Stomach (tissue), 4 donors: ENCODE measurements at regions not wholly inside any gene's neighbourhood (a gene's known extent, or its start where the extent isn't known, plus 50 kb on each side); places are given as distances from the start of the nearest gene placed in this dataset.

Experiments used
- CTCF ChIP-seq, 7 experiments: fragments of 450-650 bp in 4 of 7; fragments of 200-600 bp in 3 of 7; sonication (generic) in 3 of 7; IDR thresholded peaks; one replicate each; pipeline ENCODE4 v1.5.1; 2016 to 2019; ENCODE audit warnings: antibody characterized with exemption in 7 of 7, control low read depth in 2 of 7, mild to moderate bottlenecking in 1 of 7
- EP300 ChIP-seq: sonication (generic); formaldehyde crosslinking; IDR thresholded peaks from one replicate; pipeline ENCODE4 v1.6.1; 2017; ENCODE audit warnings: antibody characterized with exemption
- POLR2A ChIP-seq, 4 donors: fragments of 450-650 bp; IDR thresholded peaks; one replicate each; pipeline ENCODE4 v1.6.1; 2016; ENCODE audit warnings: antibody characterized with exemption in 4 of 4, control low read depth in 2 of 4, mild to moderate bottlenecking in 1 of 4, moderate library complexity in 1 of 4
- POLR2AphosphoS5 ChIP-seq, 3 donors: sonication (generic); formaldehyde crosslinking; IDR thresholded peaks; one replicate each; pipeline ENCODE4 v1.6.1; 2016; ENCODE audit warnings: antibody characterized with exemption in 3 of 3

DNA sequence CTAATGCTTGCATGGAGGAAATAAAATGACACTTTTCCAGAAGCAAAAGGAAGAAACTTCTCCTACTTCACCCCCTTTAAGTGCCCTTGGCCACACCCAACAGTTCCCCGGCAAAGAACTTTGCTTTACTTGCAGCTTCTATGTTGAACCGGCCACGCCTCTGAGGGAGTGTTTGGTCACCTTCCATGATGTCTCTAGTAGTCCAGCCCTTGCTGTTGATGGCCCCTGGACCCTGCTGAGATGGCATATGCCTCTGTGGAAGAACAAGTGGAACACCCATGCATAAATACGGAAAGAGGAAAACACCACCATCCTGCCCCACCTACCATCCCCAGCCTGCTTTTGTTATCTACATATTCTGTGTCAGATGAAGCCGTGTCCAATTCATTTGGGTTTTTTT, 218.3 kb upstream of the POU3F3 start:
- TF ChIP-seq CTCF (IDR thresholded peaks at IDR 0.05): no peak
- no peak for TF ChIP-seq EP300
- TF ChIP-seq POLR2A (IDR thresholded peaks at IDR 0.05): no peak
- no peak for TF ChIP-seq POLR2AphosphoS5 (IDR thresholded peaks at IDR 0.05)
